ENCODE measurements at regions not wholly inside any gene's neighbourhood (a gene's known extent, or its start where the extent isn't known, plus 50 kb on each side); places are given as distances from the start of the nearest gene placed in this dataset.

- TF ChIP-seq EZH2 (IDR thresholded peaks at IDR 0.05; ENCODE audit: low read depth) (no peak), CTCF (conservative IDR thresholded peaks at IDR 0.05) (no peak)
These were observed 793.9 kb upstream of the NRXN1 start for GRCh38 chr2:51825823-51826222.

Data from PC-9 (cell line).